ENCODE measurements at regions not wholly inside any gene's neighbourhood (a gene's known extent, or its start where the extent isn't known, plus 50 kb on each side); places are given as distances from the start of the nearest gene placed in this dataset.
"Not testable (repeated sequence)": the region's sequence is repeated elsewhere in the genome, so short reads cannot be mapped to it uniquely, and the experiment has no call there.

- H3K27me3 ChIP-seq (ENCODE audit: insufficient read depth); DNase-seq; H3K4me2 ChIP-seq; CTCF ChIA-PET; H3K9ac ChIP-seq; H4K20me1 ChIP-seq (ENCODE audit: insufficient read depth); H3F3A ChIP-seq (replicated peaks; ENCODE audit: insufficient read depth); H3K9me2 ChIP-seq; H3K4me1 ChIP-seq (ENCODE audit: control insufficient read depth in 1 of 2, insufficient read depth in 2 of 2, low read depth in 1 of 2, low read length in 1 of 2); POLR2A ChIA-PET; H3K27ac ChIP-seq (ENCODE audit: low read depth in 2 of 2, low read length in 1 of 2); H3K36me3 ChIP-seq (replicated peaks in 1 of 2; ENCODE audit: control insufficient read depth in 1 of 2, insufficient read depth in 2 of 2, low read length in 1 of 2); H3K79me2 ChIP-seq (ENCODE audit: insufficient read depth); H2AFZ ChIP-seq (ENCODE audit: low read depth); H3K4me3 ChIP-seq (ENCODE audit: low read depth in 2 of 2, low read length in 1 of 2); H3K9me3 ChIP-seq: not testable (repeated sequence)
- WGBS (ENCODE audit: low lambda C conversion rate), result no CpG with 5 or more reads among the region's 4 CpGs
These were observed 247.6 kb downstream of the BCL2L11 start for GRCh38 chr2:111368288-111368687.

DNA sequence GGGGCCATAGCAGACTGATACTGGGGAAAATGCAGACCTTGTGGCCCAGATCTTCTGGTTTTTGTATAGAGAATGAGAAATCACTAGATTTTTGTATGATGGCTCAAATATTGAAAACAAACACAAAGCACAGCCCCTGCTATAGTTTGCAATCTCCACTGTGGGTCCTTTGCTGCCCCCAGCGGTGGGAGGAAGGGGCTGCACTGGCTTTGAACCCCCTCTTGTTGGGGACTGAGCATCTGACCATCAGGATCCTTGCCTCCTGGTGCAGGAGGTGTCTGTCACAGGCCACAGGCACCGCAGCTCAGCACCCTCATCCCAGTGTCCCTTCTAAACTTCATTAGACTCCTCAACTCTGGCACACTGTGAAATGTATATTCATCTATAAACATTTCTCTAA is 252.3 kb downstream of the BCL2L11 start:
- CTCF ChIA-PET; H3K79me2 ChIP-seq (ENCODE audit: insufficient read depth); H3K9me3 ChIP-seq; H3K9me2 ChIP-seq; H3F3A ChIP-seq (replicated peaks; ENCODE audit: insufficient read depth); H2AFZ ChIP-seq (ENCODE audit: low read depth); H3K4me1 ChIP-seq (ENCODE audit: control insufficient read depth in 1 of 2, insufficient read depth in 2 of 2, low read depth in 1 of 2, low read length in 1 of 2); POLR2A ChIA-PET; H3K4me3 ChIP-seq (ENCODE audit: low read depth in 2 of 2, low read length in 1 of 2); H3K27me3 ChIP-seq (ENCODE audit: insufficient read depth); H3K36me3 ChIP-seq (replicated peaks in 1 of 2; ENCODE audit: control insufficient read depth in 1 of 2, insufficient read depth in 2 of 2, low read length in 1 of 2); DNase-seq; H3K9ac ChIP-seq; H3K4me2 ChIP-seq; H4K20me1 ChIP-seq (ENCODE audit: insufficient read depth); H3K27ac ChIP-seq (ENCODE audit: low read depth in 2 of 2, low read length in 1 of 2): not testable (repeated sequence)
- no CpG with 5 or more reads among the region's 2 CpGs for WGBS (ENCODE audit: low lambda C conversion rate)

DNA sequence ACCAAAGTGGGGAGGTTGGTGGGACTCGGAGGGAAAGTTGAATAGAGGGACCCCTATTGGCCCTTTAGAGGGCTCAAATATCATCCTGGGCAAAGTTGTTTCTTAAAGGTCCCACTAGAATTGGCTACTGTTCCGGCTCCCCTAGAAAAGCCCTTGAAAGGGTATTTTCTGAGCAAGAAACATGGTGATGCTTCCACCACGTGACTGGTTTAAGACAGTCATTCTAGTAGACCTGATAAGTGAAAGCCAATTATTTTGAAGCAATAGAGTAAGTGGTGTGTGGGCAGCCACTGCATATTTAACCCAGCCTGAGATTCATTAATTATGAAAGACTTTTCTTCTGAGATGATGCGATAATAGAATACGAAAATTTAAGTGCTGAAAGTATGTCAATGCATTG is 253.3 kb downstream of the BCL2L11 start:
- WGBS (ENCODE audit: low lambda C conversion rate), result 89% methylated on average over 5 of the region's 5 CpGs
- CTCF ChIA-PET, result not testable (repeated sequence)

GRCh38 chr2:111374734-111375133 is 254.0 kb downstream of the BCL2L11 start:
- 100% methylated on average over 2 of the region's 3 CpGs for WGBS (ENCODE audit: low lambda C conversion rate)
- POLR2A ChIA-PET; H3K4me1 ChIP-seq (ENCODE audit: control insufficient read depth in 1 of 2, insufficient read depth in 2 of 2, low read depth in 1 of 2, low read length in 1 of 2): not testable (repeated sequence)

More for the DNA sequence above, 253.3 kb downstream of the BCL2L11 start:
- H4K20me1 ChIP-seq (ENCODE audit: insufficient read depth); H3K9me2 ChIP-seq; H3K79me2 ChIP-seq (ENCODE audit: insufficient read depth); H3K9me3 ChIP-seq; H3K9ac ChIP-seq; H3K27me3 ChIP-seq (ENCODE audit: insufficient read depth); DNase-seq; H3F3A ChIP-seq (replicated peaks; ENCODE audit: insufficient read depth); H2AFZ ChIP-seq (ENCODE audit: low read depth); H3K4me2 ChIP-seq; H3K4me1 ChIP-seq (ENCODE audit: control insufficient read depth in 1 of 2, insufficient read depth in 2 of 2, low read depth in 1 of 2, low read length in 1 of 2); POLR2A ChIA-PET; H3K4me3 ChIP-seq (ENCODE audit: low read depth in 2 of 2, low read length in 1 of 2); H3K36me3 ChIP-seq (replicated peaks in 1 of 2; ENCODE audit: control insufficient read depth in 1 of 2, insufficient read depth in 2 of 2, low read length in 1 of 2); H3K27ac ChIP-seq (ENCODE audit: low read depth in 2 of 2, low read length in 1 of 2): not testable (repeated sequence)

DNA sequence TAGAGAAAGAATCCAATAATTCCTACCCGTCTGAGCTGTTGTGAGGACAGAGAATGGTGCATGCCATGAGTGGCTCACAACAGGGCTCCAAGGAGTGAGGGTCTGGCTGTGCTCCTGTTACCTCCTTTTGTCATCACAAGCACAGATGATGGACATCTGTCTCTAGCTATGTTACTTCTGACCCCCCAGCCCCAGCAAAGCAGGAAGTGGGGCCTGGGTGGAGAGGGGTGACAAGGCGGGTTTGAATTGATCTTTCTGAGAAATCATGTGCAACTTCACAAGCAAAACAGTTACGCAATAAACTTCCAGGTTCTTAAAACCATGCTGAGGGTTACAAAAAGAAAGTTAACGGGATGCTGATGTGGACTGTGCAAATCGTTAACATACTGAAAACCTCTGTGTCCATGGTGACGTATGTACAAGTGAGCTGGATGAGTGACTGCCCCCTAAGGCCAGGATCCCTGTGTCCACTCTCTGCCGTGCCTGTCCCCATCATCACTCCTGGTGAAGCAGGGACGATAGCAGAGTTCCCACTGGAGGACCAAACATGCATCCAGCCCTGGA is 254.7 kb downstream of the BCL2L11 start:
- POLR2A ChIA-PET; H2AFZ ChIP-seq (ENCODE audit: low read depth); H3K4me1 ChIP-seq (ENCODE audit: control insufficient read depth in 1 of 2, insufficient read depth in 2 of 2, low read depth in 1 of 2, low read length in 1 of 2); H4K20me1 ChIP-seq (ENCODE audit: insufficient read depth); H3K4me3 ChIP-seq (ENCODE audit: low read depth in 2 of 2, low read length in 1 of 2); H3K9me3 ChIP-seq; CTCF ChIA-PET; H3K4me2 ChIP-seq; H3K9me2 ChIP-seq; H3K79me2 ChIP-seq (ENCODE audit: insufficient read depth); H3K36me3 ChIP-seq (replicated peaks in 1 of 2; ENCODE audit: control insufficient read depth in 1 of 2, insufficient read depth in 2 of 2, low read length in 1 of 2); H3K27me3 ChIP-seq (ENCODE audit: insufficient read depth); H3K9ac ChIP-seq; H3K27ac ChIP-seq (ENCODE audit: low read depth in 2 of 2, low read length in 1 of 2); DNase-seq; H3F3A ChIP-seq (replicated peaks; ENCODE audit: insufficient read depth): not testable (repeated sequence)
- 99% methylated on average over 6 of the region's 8 CpGs for WGBS (ENCODE audit: low lambda C conversion rate)

More at GRCh38 chr2:111374734-111375133, 254.0 kb downstream of the BCL2L11 start:
- H3F3A ChIP-seq (replicated peaks; ENCODE audit: insufficient read depth); DNase-seq; H3K9me2 ChIP-seq; H3K4me2 ChIP-seq; H3K4me3 ChIP-seq (ENCODE audit: low read depth in 2 of 2, low read length in 1 of 2); H3K27me3 ChIP-seq (ENCODE audit: insufficient read depth); H3K27ac ChIP-seq (ENCODE audit: low read depth in 2 of 2, low read length in 1 of 2); H3K36me3 ChIP-seq (replicated peaks in 1 of 2; ENCODE audit: control insufficient read depth in 1 of 2, insufficient read depth in 2 of 2, low read length in 1 of 2); H3K9me3 ChIP-seq; H3K9ac ChIP-seq; H4K20me1 ChIP-seq (ENCODE audit: insufficient read depth); H2AFZ ChIP-seq (ENCODE audit: low read depth); CTCF ChIA-PET; H3K79me2 ChIP-seq (ENCODE audit: insufficient read depth): not testable (repeated sequence)

- H4K20me1 ChIP-seq (ENCODE audit: insufficient read depth); H3K27me3 ChIP-seq (ENCODE audit: insufficient read depth); H3K9me3 ChIP-seq; H3K4me2 ChIP-seq; H3K9ac ChIP-seq; H3K9me2 ChIP-seq; H3K36me3 ChIP-seq (replicated peaks in 1 of 2; ENCODE audit: control insufficient read depth in 1 of 2, insufficient read depth in 2 of 2, low read length in 1 of 2); H3K27ac ChIP-seq (ENCODE audit: low read depth in 2 of 2, low read length in 1 of 2); DNase-seq; H3K4me1 ChIP-seq (ENCODE audit: control insufficient read depth in 1 of 2, insufficient read depth in 2 of 2, low read depth in 1 of 2, low read length in 1 of 2); H3F3A ChIP-seq (replicated peaks; ENCODE audit: insufficient read depth); H3K4me3 ChIP-seq (ENCODE audit: low read depth in 2 of 2, low read length in 1 of 2); H3K79me2 ChIP-seq (ENCODE audit: insufficient read depth); POLR2A ChIA-PET; CTCF ChIA-PET; H2AFZ ChIP-seq (ENCODE audit: low read depth): not testable (repeated sequence)
- 88% methylated on average over 1 of the region's 9 CpGs for WGBS (ENCODE audit: low lambda C conversion rate)
These were observed 255.7 kb downstream of the BCL2L11 start for GRCh38 chr2:111376272-111376970.
